ENCODE measurements at regions not wholly inside any gene's neighbourhood (a gene's known extent, or its start where the extent isn't known, plus 50 kb on each side); places are given as distances from the start of the nearest gene placed in this dataset.
A peak's percentile ranks its signal among the peaks of the same experiment; 100 is the strongest.

DNA sequence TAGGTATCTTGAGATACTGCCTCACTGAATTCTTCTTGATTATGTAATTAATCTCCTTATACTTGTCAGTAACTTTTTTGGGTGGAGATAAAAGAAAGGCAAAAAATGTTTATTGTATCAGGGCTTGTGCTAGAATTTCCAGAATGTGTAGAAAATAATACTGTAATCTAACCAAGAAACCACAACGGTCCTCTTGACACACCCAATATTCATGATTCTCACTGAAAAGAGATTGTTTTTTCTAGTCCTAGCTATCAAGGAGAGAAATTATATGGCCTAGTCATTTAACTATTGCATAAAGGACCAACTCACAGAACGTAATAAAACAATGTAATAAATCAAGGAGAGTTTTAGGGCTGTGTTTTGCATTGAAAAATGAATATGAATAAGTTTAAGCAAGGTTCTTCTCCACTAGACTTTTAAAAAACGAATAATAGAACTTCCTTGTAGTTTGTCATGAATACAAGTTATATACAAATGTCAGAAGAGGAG, 80.0 kb upstream of the STEAP4 start:
- Histone ChIP-seq H3K9me3 (ENCODE audit: control insufficient read depth in 5 of 5, low read length in 5 of 5) (no peaks in the 10 kb centered on the region), H3K9ac (ENCODE audit: low read length in 5 of 5) (no peak overlapping the region), H3K36me3 (ENCODE audit: control insufficient read depth in 5 of 5, insufficient read depth in 5 of 5, low read length in 5 of 5) (no peaks in the 10 kb centered on the region), H3K27ac (ENCODE audit: low read depth, low read length) (no peak overlapping the region), H3K4me3 (ENCODE audit: low read depth in 1 of 5, low read length in 5 of 5) (no peak overlapping the region), H3K4me1 (ENCODE audit: control insufficient read depth in 5 of 5, insufficient read depth in 5 of 5, low read length in 5 of 5) (peaks cover 0 to 4% (median 0%) of the 10 kb centered on the region in 5 donors), H3K27me3 (ENCODE audit: control insufficient read depth in 5 of 5, insufficient read depth in 4 of 5, low read length in 5 of 5) (no peaks in the 10 kb centered on the region)

DNA sequence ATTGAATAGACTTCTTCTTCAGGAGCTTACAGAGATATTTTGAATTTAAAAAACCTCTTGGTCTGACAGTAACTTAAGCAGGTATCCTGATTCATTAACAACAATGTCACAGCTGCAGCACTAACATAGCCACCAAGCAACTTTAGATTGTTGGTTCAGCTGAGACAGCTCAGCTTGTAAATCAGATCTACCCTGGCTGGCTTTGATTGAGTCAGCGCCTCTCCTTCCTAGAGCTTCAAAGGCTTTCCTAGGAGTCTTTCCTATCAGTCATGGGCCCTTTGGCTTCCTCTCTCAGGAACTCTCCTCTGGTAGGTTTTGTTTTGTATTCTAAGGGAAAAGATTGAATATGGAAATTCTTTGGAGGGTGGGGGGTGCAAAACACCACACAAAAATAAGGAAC, 70.7 kb upstream of the STEAP4 start:
- peaks cover 0 to 2% (median 0%) of the 10 kb centered on the region in 5 donors for H3K4me1 ChIP-seq (ENCODE audit: control insufficient read depth in 5 of 5, insufficient read depth in 5 of 5, low read length in 5 of 5)
- no peaks in the 10 kb centered on the region for H3K27me3 ChIP-seq (ENCODE audit: control insufficient read depth in 5 of 5, insufficient read depth in 4 of 5, low read length in 5 of 5)
- no peak overlapping the region for H3K9ac ChIP-seq (ENCODE audit: low read length in 5 of 5)
- H3K27ac ChIP-seq (ENCODE audit: low read depth, low read length), result no peak overlapping the region
- no peak overlapping the region for H3K4me3 ChIP-seq (ENCODE audit: low read depth in 1 of 5, low read length in 5 of 5)
- H3K9me3 ChIP-seq (ENCODE audit: control insufficient read depth in 5 of 5, low read length in 5 of 5), result peaks cover 0 to 9% (median 0%) of the 10 kb centered on the region in 5 donors
- H3K36me3 ChIP-seq (ENCODE audit: control insufficient read depth in 5 of 5, insufficient read depth in 5 of 5, low read length in 5 of 5), result no peaks in the 10 kb centered on the region

- H3K36me3 ChIP-seq (ENCODE audit: control insufficient read depth in 5 of 5, insufficient read depth in 5 of 5, low read length in 5 of 5), result no peaks in the 10 kb centered on the region
- no peak overlapping the region for H3K4me3 ChIP-seq (ENCODE audit: low read depth in 1 of 5, low read length in 5 of 5)
- H3K9ac ChIP-seq (ENCODE audit: low read length in 5 of 5), result no peak overlapping the region
- no peaks in the 10 kb centered on the region for H3K4me1 ChIP-seq (ENCODE audit: control insufficient read depth in 5 of 5, insufficient read depth in 5 of 5, low read length in 5 of 5)
- no peak overlapping the region for H3K27ac ChIP-seq (ENCODE audit: low read depth, low read length)
- H3K9me3 ChIP-seq (ENCODE audit: control insufficient read depth in 5 of 5, low read length in 5 of 5), result no peaks in the 10 kb centered on the region
- H3K27me3 ChIP-seq (ENCODE audit: control insufficient read depth in 5 of 5, insufficient read depth in 4 of 5, low read length in 5 of 5), result no peaks in the 10 kb centered on the region
Measured at GRCh38 chr7:88368686-88369085, 62.0 kb upstream of the STEAP4 start.

- H3K36me3 ChIP-seq (ENCODE audit: control insufficient read depth in 5 of 5, insufficient read depth in 5 of 5, low read length in 5 of 5), result no peaks in the 10 kb centered on the region
- no peak overlapping the region for H3K9ac ChIP-seq (ENCODE audit: low read length in 5 of 5)
- no peak overlapping the region for H3K27ac ChIP-seq (ENCODE audit: low read depth, low read length)
- no peak overlapping the region for H3K4me3 ChIP-seq (ENCODE audit: low read depth in 1 of 5, low read length in 5 of 5)
- H3K4me1 ChIP-seq (ENCODE audit: control insufficient read depth in 5 of 5, insufficient read depth in 5 of 5, low read length in 5 of 5), result no peaks in the 10 kb centered on the region
- no peaks in the 10 kb centered on the region for H3K27me3 ChIP-seq (ENCODE audit: control insufficient read depth in 5 of 5, insufficient read depth in 4 of 5, low read length in 5 of 5)
- H3K9me3 ChIP-seq (ENCODE audit: control insufficient read depth in 5 of 5, low read length in 5 of 5), result no peaks in the 10 kb centered on the region
Measured at GRCh38 chr7:88366845-88367244, 60.2 kb upstream of the STEAP4 start.

- peaks cover 0 to 2% (median 0%) of the 10 kb centered on the region in 5 donors for H3K9me3 ChIP-seq (ENCODE audit: control insufficient read depth in 5 of 5, low read length in 5 of 5)
- H3K4me3 ChIP-seq (ENCODE audit: low read depth in 1 of 5, low read length in 5 of 5), result no peak overlapping the region
- H3K36me3 ChIP-seq (ENCODE audit: control insufficient read depth in 5 of 5, insufficient read depth in 5 of 5, low read length in 5 of 5), result no peaks in the 10 kb centered on the region
- H3K9ac ChIP-seq (ENCODE audit: low read length in 5 of 5), result no peak overlapping the region
- no peak overlapping the region for H3K27ac ChIP-seq (ENCODE audit: low read depth, low read length)
- H3K4me1 ChIP-seq (ENCODE audit: control insufficient read depth in 5 of 5, insufficient read depth in 5 of 5, low read length in 5 of 5), result no peaks in the 10 kb centered on the region
- no peaks in the 10 kb centered on the region for H3K27me3 ChIP-seq (ENCODE audit: control insufficient read depth in 5 of 5, insufficient read depth in 4 of 5, low read length in 5 of 5)
Measured at GRCh38 chr7:88363869-88364268, 57.2 kb upstream of the STEAP4 start.

GRCh38 chr7:88363249-88363648, 56.6 kb upstream of the STEAP4 start:
- Histone ChIP-seq H3K9ac (ENCODE audit: low read length in 5 of 5) (no peak overlapping the region), H3K36me3 (ENCODE audit: control insufficient read depth in 5 of 5, insufficient read depth in 5 of 5, low read length in 5 of 5) (no peaks in the 10 kb centered on the region), H3K9me3 (ENCODE audit: control insufficient read depth in 5 of 5, low read length in 5 of 5) (peaks cover 0 to 2% (median 0%) of the 10 kb centered on the region in 5 donors), H3K27ac (ENCODE audit: low read depth, low read length) (no peak overlapping the region), H3K4me1 (ENCODE audit: control insufficient read depth in 5 of 5, insufficient read depth in 5 of 5, low read length in 5 of 5) (peaks cover 0 to under 1% (median 0%) of the 10 kb centered on the region in 5 donors), H3K27me3 (ENCODE audit: control insufficient read depth in 5 of 5, insufficient read depth in 4 of 5, low read length in 5 of 5) (no peaks in the 10 kb centered on the region), H3K4me3 (ENCODE audit: low read depth in 1 of 5, low read length in 5 of 5) (no peak overlapping the region)

DNA sequence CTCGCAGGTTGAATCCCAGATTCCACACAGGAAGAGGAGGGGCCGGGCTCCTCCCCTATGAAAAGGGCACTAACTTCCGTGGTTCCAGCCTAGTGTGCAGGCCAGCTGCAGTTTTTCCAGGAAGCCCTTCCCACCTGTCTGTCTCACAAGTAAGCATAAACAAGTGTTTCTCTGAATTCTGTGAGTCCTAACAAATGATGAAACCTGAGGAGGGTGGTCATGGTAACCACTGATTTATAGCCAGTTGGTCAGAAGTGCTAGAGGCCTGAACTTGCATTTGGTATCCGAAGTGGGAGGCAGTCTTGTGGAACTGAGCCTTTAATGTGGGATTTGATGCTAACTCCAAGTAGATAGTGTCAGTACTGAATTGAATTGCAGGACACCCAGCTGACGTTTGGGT, 54.7 kb upstream of the STEAP4 start:
- Histone ChIP-seq H3K4me1 (ENCODE audit: control insufficient read depth in 5 of 5, insufficient read depth in 5 of 5, low read length in 5 of 5) (peaks cover 0 to 3% (median 0%) of the 10 kb centered on the region in 5 donors), H3K27ac (ENCODE audit: low read depth, low read length) (no peak overlapping the region), H3K36me3 (ENCODE audit: control insufficient read depth in 5 of 5, insufficient read depth in 5 of 5, low read length in 5 of 5) (no peaks in the 10 kb centered on the region), H3K27me3 (ENCODE audit: control insufficient read depth in 5 of 5, insufficient read depth in 4 of 5, low read length in 5 of 5) (no peaks in the 10 kb centered on the region), H3K4me3 (ENCODE audit: low read depth in 1 of 5, low read length in 5 of 5) (no peak overlapping the region), H3K9me3 (ENCODE audit: control insufficient read depth in 5 of 5, low read length in 5 of 5) (peaks cover 0 to 2% (median 0%) of the 10 kb centered on the region in 5 donors), H3K9ac (ENCODE audit: low read length in 5 of 5) (no peak overlapping the region)

- no peaks in the 10 kb centered on the region for H3K27me3 ChIP-seq (ENCODE audit: control insufficient read depth in 5 of 5, insufficient read depth in 4 of 5, low read length in 5 of 5)
Measured at GRCh38 chr7:88358881-88359280, 52.2 kb upstream of the STEAP4 start.

GRCh38 chr7:88358526-88358838, 51.8 kb upstream of the STEAP4 start:
- no peak overlapping the region for H3K4me3 ChIP-seq (ENCODE audit: low read depth in 1 of 5, low read length in 5 of 5)
- no peak overlapping the region for H3K9ac ChIP-seq (ENCODE audit: low read length in 5 of 5)
- peaks cover 0 to 3% (median 0%) of the 10 kb centered on the region in 5 donors for H3K4me1 ChIP-seq (ENCODE audit: control insufficient read depth in 5 of 5, insufficient read depth in 5 of 5, low read length in 5 of 5)
- H3K36me3 ChIP-seq (ENCODE audit: control insufficient read depth in 5 of 5, insufficient read depth in 5 of 5, low read length in 5 of 5), result no peaks in the 10 kb centered on the region
- no peak overlapping the region for H3K27ac ChIP-seq (ENCODE audit: low read depth, low read length)
- no peaks in the 10 kb centered on the region for H3K27me3 ChIP-seq (ENCODE audit: control insufficient read depth in 5 of 5, insufficient read depth in 4 of 5, low read length in 5 of 5)
- peaks cover 0 to 2% (median 0%) of the 10 kb centered on the region in 5 donors for H3K9me3 ChIP-seq (ENCODE audit: control insufficient read depth in 5 of 5, low read length in 5 of 5)

More at GRCh38 chr7:88358881-88359280, 52.2 kb upstream of the STEAP4 start:
- Histone ChIP-seq H3K4me3 (ENCODE audit: low read depth in 1 of 5, low read length in 5 of 5) (no peak overlapping the region), H3K4me1 (ENCODE audit: control insufficient read depth in 5 of 5, insufficient read depth in 5 of 5, low read length in 5 of 5) (peaks cover 0 to 3% (median 0%) of the 10 kb centered on the region in 5 donors), H3K9ac (ENCODE audit: low read length in 5 of 5) (no peak overlapping the region), H3K27ac (ENCODE audit: low read depth, low read length) (no peak overlapping the region), H3K36me3 (ENCODE audit: control insufficient read depth in 5 of 5, insufficient read depth in 5 of 5, low read length in 5 of 5) (no peaks in the 10 kb centered on the region), H3K9me3 (ENCODE audit: control insufficient read depth in 5 of 5, low read length in 5 of 5) (peaks cover 0 to 2% (median 0%) of the 10 kb centered on the region in 5 donors)

DNA sequence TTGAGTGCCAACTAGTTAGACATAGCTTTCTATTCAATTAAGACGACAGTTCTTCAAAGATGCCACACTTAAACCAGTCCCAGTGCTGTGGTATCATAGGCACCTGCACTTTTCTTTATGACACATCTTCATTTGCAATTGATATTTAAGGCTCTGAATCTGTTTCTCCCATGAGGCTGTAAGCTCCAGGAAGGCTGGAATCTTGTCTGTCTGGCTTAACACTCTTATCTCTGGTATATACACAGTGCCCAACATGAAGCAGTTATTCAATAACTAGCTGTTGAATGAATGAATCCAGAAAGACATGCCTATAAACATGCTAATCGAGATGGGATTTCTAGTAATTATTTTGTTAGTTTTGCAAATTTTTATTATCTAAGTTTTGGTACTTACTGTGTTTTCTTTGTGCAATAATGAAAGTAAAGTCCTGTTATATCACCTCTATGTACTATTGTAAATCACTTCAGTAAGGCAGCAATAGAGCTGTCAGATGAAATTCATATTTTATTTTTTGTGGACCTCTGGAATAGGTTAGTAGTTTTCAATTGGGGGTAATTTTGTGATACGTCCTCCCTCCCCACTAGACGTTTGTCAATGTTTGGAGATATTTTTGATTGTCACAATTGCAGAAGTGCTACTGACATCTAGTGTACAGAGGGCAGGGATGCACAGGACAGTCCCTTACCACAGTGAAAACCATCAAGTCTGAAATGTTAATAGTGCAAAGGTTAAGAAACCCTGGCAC, 51.3 kb upstream of the STEAP4 start:
- no peak overlapping the region for H3K27ac ChIP-seq (ENCODE audit: low read depth, low read length)
- H3K9ac ChIP-seq (ENCODE audit: low read length in 5 of 5), result no peak overlapping the region
- H3K4me3 ChIP-seq (ENCODE audit: low read depth in 1 of 5, low read length in 5 of 5), result peak overlapping the region in 3 of 5 donors; percentile 10 to 55 (median 32)
- no peaks in the 10 kb centered on the region for H3K36me3 ChIP-seq (ENCODE audit: control insufficient read depth in 5 of 5, insufficient read depth in 5 of 5, low read length in 5 of 5)
- H3K9me3 ChIP-seq (ENCODE audit: control insufficient read depth in 5 of 5, low read length in 5 of 5), result peaks cover 0 to 2% (median 0%) of the 10 kb centered on the region in 5 donors
- peaks cover 0 to 3% (median 0%) of the 10 kb centered on the region in 5 donors for H3K4me1 ChIP-seq (ENCODE audit: control insufficient read depth in 5 of 5, insufficient read depth in 5 of 5, low read length in 5 of 5)
- H3K27me3 ChIP-seq (ENCODE audit: control insufficient read depth in 5 of 5, insufficient read depth in 4 of 5, low read length in 5 of 5), result no peaks in the 10 kb centered on the region

All from subcutaneous abdominal adipose tissue (tissue), 5 donors.